ENCODE measurements at regions not wholly inside any gene's neighbourhood (a gene's known extent, or its start where the extent isn't known, plus 50 kb on each side); places are given as distances from the start of the nearest gene placed in this dataset.

GRCh38 chr21:22885079-22885478 lies 1886.9 kb downstream of the NCAM2 start:
- TF ChIP-seq CTCF (IDR thresholded peaks at IDR 0.05) = no peak
- no peak for TF ChIP-seq POLR2A (IDR thresholded peaks at IDR 0.05)
